ENCODE measurements at regions not wholly inside any gene's neighbourhood (a gene's known extent, or its start where the extent isn't known, plus 50 kb on each side); places are given as distances from the start of the nearest gene placed in this dataset.

GRCh38 chr10:42952931-42953683 is 123.8 kb upstream of the RET start:
- DNase-seq = no peak

GRCh38 chr10:42953684-42954674 is 122.9 kb upstream of the RET start:
- no peak for DNase-seq

GRCh38 chr10:42954766-42955492 is 121.9 kb upstream of the RET start:
- DNase-seq = no peak

GRCh38 chr10:42955493-42955889 is 121.4 kb upstream of the RET start:
- no peak for DNase-seq

GRCh38 chr10:42956045-42956444 is 120.8 kb upstream of the RET start:
- no peak for DNase-seq

GRCh38 chr10:42958142-42958868 is 118.6 kb upstream of the RET start:
- DNase-seq = no peak

GRCh38 chr10:42959833-42960232 is 117.0 kb upstream of the RET start:
- DNase-seq = no peak

- DNase-seq = no peak
These were observed 116.3 kb upstream of the RET start for GRCh38 chr10:42960491-42960990.

GRCh38 chr10:42960991-42961795 is 115.7 kb upstream of the RET start:
- no peak for DNase-seq

GRCh38 chr10:42961796-42962109 is 115.1 kb upstream of the RET start:
- DNase-seq = no peak

GRCh38 chr10:42962110-42962901 is 114.6 kb upstream of the RET start:
- DNase-seq = no peak

GRCh38 chr10:42962902-42963231 is 114.0 kb upstream of the RET start:
- no peak for DNase-seq

GRCh38 chr10:42963312-42963711 is 113.6 kb upstream of the RET start:
- DNase-seq = no peak

GRCh38 chr10:42969147-42969546 is 107.7 kb upstream of the RET start:
- no peak for DNase-seq

GRCh38 chr10:42969909-42970308 is 107.0 kb upstream of the RET start:
- DNase-seq = no peak

GRCh38 chr10:42970451-42971250 is 106.2 kb upstream of the RET start:
- no peak for DNase-seq

- no peak for DNase-seq
These were observed 105.6 kb upstream of the RET start for GRCh38 chr10:42971251-42971599.

GRCh38 chr10:42972946-42973345 is 103.9 kb upstream of the RET start:
- DNase-seq = no peak

GRCh38 chr10:42973411-42973810 is 103.5 kb upstream of the RET start:
- no peak for DNase-seq
